ENCODE measurements at regions not wholly inside any gene's neighbourhood (a gene's known extent, or its start where the extent isn't known, plus 50 kb on each side); places are given as distances from the start of the nearest gene placed in this dataset.
A peak's percentile ranks its signal among the peaks of the same experiment; 100 is the strongest.

DNA sequence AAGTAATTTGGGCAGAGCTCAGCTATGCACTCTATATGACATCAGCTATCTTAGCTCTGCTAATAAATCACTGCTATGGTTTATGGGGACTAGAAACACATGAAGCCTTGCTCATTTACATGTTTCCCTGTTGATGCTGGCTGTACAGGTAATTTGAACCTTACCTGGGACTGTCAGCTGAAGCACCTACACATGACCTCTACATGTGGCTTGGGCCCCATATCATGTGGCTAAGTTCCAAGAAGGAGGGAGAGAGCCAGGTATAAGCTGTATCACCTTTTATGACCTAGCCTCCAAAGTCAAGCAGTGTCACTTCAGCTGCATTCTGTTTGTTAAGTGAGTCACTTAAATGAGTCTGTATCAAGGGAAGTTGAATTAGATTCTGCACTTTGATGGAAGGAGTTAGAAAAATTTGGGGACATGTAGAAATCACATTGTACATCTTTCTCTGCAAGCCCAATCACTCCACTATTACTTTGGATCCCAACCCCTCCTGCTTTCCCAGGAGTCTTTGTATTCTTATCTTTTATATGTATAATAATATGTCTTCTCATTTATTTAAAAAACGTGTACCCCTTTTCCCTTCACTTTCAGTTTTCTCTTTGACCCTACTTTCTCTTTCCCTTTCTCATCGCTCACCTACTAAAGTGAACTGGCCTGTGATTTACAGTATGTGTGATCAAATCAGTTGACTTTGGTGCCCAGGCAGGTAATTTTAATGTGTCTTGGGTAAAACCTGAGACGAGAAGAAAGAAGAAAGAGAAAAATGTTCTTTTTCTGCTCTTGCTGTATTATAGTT is 53.4 kb upstream of the PRKACB start:
- peak; percentile 29 for DNase-seq

DNA sequence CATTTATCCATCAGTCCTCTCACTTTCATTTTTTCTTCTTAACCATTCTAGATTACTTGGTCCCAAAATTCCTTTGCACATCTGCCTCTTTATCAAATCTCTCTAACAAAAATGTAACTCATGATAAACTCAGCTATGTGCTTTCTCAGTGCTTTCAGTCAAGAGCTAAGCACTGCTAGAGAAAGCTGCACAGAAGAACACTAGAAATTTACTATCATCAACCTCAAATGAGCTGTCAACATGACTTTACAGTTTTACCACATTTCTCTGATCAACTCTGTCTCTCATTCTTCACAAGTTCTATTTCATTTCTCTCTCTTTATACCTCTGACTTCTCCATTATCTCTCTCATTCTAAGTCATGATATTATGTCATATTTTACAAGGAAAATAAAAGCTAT is 54.2 kb upstream of the PRKACB start:
- DNase-seq: no peak

DNA sequence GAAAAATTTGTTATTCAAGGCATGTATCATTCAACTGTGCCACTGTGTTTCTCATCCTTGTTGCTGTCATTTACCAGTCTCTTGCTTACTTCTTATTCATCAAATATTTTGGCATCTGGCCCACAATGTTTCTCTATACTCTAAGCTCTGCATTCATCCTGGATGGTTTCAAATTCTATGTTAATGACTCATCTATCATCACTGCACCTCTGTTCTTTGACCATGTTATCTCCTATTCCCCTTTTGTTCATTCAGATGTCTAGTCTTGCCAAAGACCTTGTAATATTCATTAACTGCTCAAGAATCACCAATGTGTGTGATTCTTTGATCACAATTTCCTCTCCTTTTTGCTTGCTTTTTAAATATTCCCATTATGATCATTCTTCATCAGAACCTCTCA is 54.6 kb upstream of the PRKACB start:
- no peak for DNase-seq

DNA sequence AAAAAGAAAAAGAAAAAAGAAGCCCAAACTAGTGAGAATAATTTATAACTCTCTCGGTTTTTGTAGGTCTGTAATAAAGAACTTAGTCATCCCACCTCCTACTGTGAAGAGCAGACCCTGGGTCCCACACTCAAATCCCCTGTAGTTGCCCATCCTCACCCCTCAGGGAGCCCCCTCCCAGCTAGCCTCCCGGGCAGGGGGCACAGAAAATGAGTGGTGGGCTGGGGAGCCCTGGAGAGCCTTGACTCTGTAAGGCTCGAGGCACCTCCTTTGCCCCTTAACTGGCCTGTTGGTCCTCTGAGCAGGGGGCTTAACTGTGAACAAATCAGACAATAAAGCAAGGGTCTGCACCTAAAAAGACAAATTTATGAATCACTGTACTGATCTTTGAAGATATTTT is 57.5 kb upstream of the PRKACB start:
- DNase-seq: no peak

DNA sequence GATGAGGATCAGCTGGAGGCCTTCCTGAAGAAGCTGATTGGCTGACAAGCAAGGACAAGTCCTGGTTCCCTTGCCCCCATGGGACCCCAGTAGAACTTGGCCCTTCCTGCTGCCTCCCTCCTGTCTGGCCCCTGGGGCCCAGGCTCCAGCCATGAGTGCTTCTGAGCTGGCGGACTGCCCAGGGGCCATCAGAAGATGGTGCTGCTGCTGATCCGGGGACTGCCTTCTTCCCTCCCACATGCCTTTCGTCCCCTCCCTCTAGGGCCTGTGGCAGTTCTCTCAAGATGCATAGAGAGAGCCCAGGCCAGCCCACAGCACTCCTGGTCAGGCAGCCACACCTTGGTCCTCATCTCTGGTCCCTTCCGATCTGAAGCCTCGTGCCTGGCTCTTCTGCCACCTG is 57.9 kb upstream of the PRKACB start:
- DNase-seq: no peak

DNA sequence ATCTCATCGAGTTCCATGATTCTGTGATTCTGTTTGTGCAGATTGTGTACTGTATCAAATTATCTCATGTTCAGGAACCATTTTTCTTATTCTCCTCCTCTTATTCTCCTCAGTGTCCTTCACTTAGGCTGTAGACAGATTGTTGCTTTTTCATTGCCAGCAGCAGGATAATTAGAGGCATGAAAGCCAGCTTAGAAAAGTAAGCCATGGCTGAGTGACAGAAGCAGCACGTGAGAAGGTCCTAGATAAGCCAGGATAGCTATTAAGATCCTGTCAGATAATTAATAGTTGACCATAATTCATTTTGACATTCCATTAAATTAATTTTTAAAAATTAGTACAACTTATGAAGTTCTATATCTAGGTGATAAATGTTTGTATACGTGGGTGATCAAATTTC is 60.8 kb upstream of the PRKACB start:
- no peak for DNase-seq

GRCh38 chr1:84078842-84079202 is 65.2 kb upstream of the PRKACB start:
- DNase-seq: no peak

DNA sequence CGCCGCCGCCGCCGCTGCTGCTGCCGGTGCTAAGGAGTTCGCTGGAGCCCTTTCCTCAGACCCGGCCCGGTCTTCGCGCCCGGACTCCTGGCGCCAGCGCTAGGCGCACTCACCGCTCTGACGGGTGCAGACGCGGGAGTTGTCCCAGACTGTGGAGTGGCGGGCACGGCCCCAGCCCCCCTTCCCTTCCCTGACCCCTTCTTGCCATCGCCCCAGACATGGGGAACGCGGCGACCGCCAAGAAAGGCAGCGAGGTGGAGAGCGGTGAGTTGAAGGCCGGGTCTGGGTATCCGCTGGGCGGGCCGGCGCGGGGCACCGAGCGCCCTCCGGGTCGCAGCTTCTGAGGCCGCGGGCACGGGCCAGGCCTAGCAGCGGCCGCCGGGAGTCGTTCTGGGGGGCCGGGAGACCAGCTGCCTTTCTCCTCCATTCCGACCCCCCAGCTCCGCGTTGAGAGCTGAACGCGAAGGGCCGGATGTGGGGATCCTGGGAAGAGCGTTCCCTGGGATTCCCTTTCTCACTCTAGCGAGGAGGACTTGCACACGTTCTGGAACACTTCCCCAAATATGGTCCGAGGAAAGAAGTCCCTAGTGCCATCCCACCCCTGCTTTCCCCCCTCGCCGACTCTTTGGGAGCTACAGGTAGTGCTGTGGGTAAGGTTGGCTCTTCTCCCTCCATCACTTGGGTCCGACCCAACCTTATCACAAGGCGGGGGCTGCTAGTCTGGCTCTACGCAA is 65.8 kb upstream of the PRKACB start:
- DNase-seq: no peak

- peak; percentile 78 for DNase-seq
Observed at GRCh38 chr1:84077476-84078107, 66.5 kb upstream of the PRKACB start.

DNA sequence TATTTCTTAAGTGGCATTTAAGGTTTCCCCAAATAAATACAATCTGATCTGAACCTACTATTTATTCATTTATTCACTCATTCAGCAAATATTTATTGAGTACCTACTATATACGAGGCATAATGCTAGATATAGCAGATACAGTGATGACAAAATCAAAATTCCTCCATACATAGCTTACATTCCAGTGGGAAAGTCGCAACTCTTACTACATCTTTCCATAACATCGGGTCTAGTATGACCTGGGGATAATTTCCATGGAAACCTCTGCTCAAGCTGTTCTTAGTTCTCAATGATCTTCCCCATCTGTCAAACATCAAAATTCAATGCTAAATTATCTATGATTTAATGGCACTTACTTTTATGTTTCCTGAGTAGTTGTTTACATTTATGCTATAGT is 70.8 kb upstream of the PRKACB start:
- DNase-seq: no peak

- no peak for DNase-seq
Observed at GRCh38 chr1:84069236-84069845, 70.4 kb upstream of the TTLL7 start.

DNA sequence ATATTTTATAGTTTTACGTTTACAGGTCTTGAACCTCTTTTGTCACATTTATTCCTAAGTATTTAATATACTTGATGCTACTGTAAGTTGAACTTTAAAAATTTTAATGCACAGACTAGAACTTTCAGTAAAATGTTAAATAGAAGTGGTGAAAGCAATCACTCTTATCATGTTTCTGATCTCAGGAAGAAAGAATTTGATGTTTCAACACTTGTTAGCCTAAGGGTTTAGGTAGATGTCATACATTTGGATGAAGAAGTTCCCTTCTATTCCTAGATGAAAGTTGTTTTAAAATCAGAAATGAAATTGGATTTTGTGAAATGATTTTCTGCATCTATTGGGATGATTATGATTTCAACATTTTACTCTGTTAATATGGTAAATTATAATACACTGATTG is 63.6 kb upstream of the TTLL7 start:
- DNase-seq: no peak

GRCh38 chr1:84061336-84061735 is 62.4 kb upstream of the TTLL7 start:
- no peak for DNase-seq

DNA sequence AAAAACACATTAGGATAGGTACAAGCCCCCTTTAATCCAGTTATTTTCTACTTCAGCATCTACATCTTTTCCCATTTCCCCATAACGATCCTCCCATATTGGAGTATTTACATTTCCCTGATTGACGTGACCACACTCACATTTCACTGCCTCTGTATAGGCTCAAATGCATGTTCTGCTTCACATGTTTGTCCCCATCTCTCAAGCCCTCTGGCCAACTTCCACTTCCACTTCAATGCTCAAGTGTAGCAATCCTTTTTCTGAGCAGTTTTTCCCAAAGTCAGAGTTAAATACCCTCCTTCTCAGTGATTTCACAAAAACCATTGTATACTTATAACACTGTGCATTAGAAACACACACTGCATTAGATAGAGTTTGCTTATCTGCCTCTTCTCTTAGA is 61.8 kb upstream of the TTLL7 start:
- no peak for DNase-seq

GRCh38 chr1:84048820-84049219 is 49.9 kb upstream of the TTLL7 start:
- DNase-seq: no peak
